IMR-90 (cell line): ENCODE measurements at regions not wholly inside any gene's neighbourhood (a gene's known extent, or its start where the extent isn't known, plus 50 kb on each side); places are given as distances from the start of the nearest gene placed in this dataset.

Experiments used
- BHLHE40 ChIP-seq: fragments of 150-350 bp; IDR thresholded peaks from 2 replicates; pipeline ENCODE4 v1.6.1; 2016; ENCODE audit warnings: mild to moderate bottlenecking, low read depth, low read length
- CEBPB ChIP-seq: IDR thresholded peaks from 2 replicates; pipeline ENCODE4 v1.6.1; 2012; ENCODE audit warnings: low read depth, low read length, improper control_type of control experiment
- CHD1 ChIP-seq: IDR thresholded peaks from 2 replicates; pipeline ENCODE4 v1.6.1; 2012; ENCODE audit warnings: low read depth, low read length, improper control_type of control experiment
- FOS ChIP-seq: fragments of 150-350 bp; IDR thresholded peaks from 2 replicates; pipeline ENCODE4 v1.6.1; 2016; ENCODE audit warnings: low read depth, low read length
- POLR2A ChIP-seq: IDR thresholded peaks from 2 replicates; pipeline ENCODE4 v1.6.1; 2012; ENCODE audit warnings: mild to moderate bottlenecking, low read depth, low read length
- RAD21 ChIP-seq: IDR thresholded peaks from 2 replicates; pipeline ENCODE4 v1.6.1; 2012; ENCODE audit warnings: low read length, improper control_type of control experiment
- RCOR1 ChIP-seq: IDR thresholded peaks from 2 replicates; pipeline ENCODE4 v1.6.1; 2012; ENCODE audit warnings: mild to moderate bottlenecking, low read length, improper control_type of control experiment; ENCODE audit not compliant: insufficient replicate concordance
- RFX5 ChIP-seq: IDR thresholded peaks from 2 replicates; pipeline ENCODE4 v1.8.0; 2012; ENCODE audit warnings: low read depth, mild to moderate bottlenecking, low read length, moderate library complexity
- SMC3 ChIP-seq: fragments of 150-350 bp; IDR thresholded peaks from 2 replicates; pipeline ENCODE4 v1.6.1; 2016; ENCODE audit warnings: low read depth, mild to moderate bottlenecking, antibody characterized with exemption, low read length, moderate library complexity
- TF ChIP-seq, protein P1 (sequence below): conservative IDR thresholded peaks from 2 replicates; pipeline ENCODE4 v1.5.1; 2012; ENCODE audit warnings: mild to moderate bottlenecking, low read depth, low read length, improper control_type of control experiment
- TF ChIP-seq, protein P2 (sequence below): fragments of 150-350 bp; IDR thresholded peaks from 2 replicates; pipeline ENCODE4 v1.6.1; 2017; ENCODE audit warnings: mild to moderate bottlenecking, antibody characterized with exemption, low read length, low read depth

DNA sequence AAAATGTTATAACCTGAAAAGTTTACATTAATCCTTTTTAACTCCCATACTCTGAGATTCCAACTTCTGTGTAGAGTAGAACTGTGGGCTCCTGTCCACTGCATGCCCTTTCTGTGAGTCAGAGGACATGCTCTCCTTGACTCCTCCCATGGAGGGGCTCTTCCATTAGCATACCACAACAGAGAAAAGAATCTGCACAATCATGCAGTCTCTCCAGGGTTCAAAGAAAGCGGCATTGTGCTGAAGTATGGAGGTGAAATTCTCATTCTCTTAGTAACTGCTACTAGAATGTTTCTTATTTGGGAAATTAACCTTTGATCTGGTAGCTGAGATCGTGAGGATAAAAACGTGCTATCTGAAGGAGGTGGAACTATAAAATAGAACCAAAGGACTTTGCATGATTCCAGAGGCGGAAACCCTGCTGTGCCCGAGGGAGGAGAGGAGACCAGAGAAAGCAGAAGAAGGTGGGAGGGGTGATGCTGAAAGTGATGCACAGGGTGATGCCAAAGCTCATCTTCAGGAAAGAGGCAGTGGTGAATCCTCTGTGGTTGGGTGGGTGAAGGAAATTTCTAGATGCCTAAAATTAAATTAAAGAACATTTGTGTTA lies 202.2 kb upstream of the PCSK2 start:
- TF ChIP-seq, protein P1, sequence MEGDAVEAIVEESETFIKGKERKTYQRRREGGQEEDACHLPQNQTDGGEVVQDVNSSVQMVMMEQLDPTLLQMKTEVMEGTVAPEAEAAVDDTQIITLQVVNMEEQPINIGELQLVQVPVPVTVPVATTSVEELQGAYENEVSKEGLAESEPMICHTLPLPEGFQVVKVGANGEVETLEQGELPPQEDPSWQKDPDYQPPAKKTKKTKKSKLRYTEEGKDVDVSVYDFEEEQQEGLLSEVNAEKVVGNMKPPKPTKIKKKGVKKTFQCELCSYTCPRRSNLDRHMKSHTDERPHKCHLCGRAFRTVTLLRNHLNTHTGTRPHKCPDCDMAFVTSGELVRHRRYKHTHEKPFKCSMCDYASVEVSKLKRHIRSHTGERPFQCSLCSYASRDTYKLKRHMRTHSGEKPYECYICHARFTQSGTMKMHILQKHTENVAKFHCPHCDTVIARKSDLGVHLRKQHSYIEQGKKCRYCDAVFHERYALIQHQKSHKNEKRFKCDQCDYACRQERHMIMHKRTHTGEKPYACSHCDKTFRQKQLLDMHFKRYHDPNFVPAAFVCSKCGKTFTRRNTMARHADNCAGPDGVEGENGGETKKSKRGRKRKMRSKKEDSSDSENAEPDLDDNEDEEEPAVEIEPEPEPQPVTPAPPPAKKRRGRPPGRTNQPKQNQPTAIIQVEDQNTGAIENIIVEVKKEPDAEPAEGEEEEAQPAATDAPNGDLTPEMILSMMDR = no peak
- TF ChIP-seq CEBPB (no peak), POLR2A (no peak), SMC3 (no peak), RAD21 (no peak), BHLHE40 (no peak), CHD1 (no peak), FOS (peak; percentile 22; the same call in 1 of the 2 replicates), RCOR1 (no peak), RFX5 (no peak)
- TF ChIP-seq, protein P2, sequence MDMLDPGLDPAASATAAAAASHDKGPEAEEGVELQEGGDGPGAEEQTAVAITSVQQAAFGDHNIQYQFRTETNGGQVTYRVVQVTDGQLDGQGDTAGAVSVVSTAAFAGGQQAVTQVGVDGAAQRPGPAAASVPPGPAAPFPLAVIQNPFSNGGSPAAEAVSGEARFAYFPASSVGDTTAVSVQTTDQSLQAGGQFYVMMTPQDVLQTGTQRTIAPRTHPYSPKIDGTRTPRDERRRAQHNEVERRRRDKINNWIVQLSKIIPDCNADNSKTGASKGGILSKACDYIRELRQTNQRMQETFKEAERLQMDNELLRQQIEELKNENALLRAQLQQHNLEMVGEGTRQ = no peak
